Fibroblast of villous mesenchyme (primary cell): ENCODE measurements at regions not wholly inside any gene's neighbourhood (a gene's known extent, or its start where the extent isn't known, plus 50 kb on each side); places are given as distances from the start of the nearest gene placed in this dataset.

ENCODE experiments used
- DNase-seq: peaks from one replicate; pipeline ENCODE4 v3.0.0-alpha.2; 2010; ENCODE audit warnings: low read depth
- H3K4me3 ChIP-seq: 2 replicates; pipeline ENCODE4 v1.5.1; 2011; ENCODE audit warnings: low read depth, mild to moderate bottlenecking, low read length
- CTCF ChIP-seq: IDR thresholded peaks from 2 replicates; pipeline ENCODE4 v1.5.1; 2012; ENCODE audit warnings: low read depth, mild to moderate bottlenecking, low read length; ENCODE audit not compliant: insufficient read depth

GRCh38 chr4:79850626-79851025 lies 222.4 kb downstream of the ANTXR2 start:
- DNase-seq, result no peak
- no peak overlapping the region for H3K4me3 ChIP-seq
- TF ChIP-seq CTCF, result no peak

- H3K4me3 ChIP-seq, result no peak overlapping the region
- TF ChIP-seq CTCF, result no peak
- DNase-seq, result no peak
Observed at GRCh38 chr4:79848329-79848728, 224.7 kb downstream of the ANTXR2 start.

GRCh38 chr4:79847411-79847810 lies 225.6 kb downstream of the ANTXR2 start:
- no peak overlapping the region for H3K4me3 ChIP-seq
- DNase-seq, result no peak
- TF ChIP-seq CTCF, result no peak

- no peak overlapping the region for H3K4me3 ChIP-seq
- TF ChIP-seq CTCF, result no peak
- no peak for DNase-seq
Observed at GRCh38 chr4:79842162-79842561, 230.9 kb downstream of the ANTXR2 start.

GRCh38 chr4:79833857-79834256 lies 239.2 kb downstream of the ANTXR2 start:
- no peak for TF ChIP-seq CTCF
- H3K4me3 ChIP-seq, result no peak overlapping the region
- no peak for DNase-seq

- no peak for TF ChIP-seq CTCF
- no peak for DNase-seq
- H3K4me3 ChIP-seq, result no peak overlapping the region
Observed at GRCh38 chr4:79831701-79832514, 241.1 kb downstream of the ANTXR2 start.

GRCh38 chr4:79831119-79831528 lies 241.9 kb downstream of the ANTXR2 start:
- DNase-seq, result no peak
- no peak overlapping the region for H3K4me3 ChIP-seq
- no peak for TF ChIP-seq CTCF
